ENCODE measurements at regions not wholly inside any gene's neighbourhood (a gene's known extent, or its start where the extent isn't known, plus 50 kb on each side); places are given as distances from the start of the nearest gene placed in this dataset.

DNA sequence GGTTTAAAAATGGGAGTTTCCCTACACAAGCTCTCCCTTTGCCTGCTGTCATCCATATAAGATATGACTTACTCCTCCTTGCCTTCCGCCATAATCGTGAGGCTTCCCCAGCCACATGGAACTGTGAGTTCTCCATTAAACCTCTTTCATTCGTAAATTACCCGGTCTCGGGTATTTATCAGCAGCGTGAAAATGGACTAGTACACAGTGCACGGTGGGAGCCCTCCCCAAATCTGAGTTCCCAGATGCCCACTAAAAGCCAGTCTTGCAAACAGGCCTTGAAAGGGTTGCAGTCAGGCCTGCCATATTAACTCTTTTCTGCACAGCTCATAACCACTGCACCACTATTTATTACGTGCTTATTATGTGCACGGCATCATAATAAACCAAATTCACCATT lies 400.9 kb downstream of the PRDM2 start:
- no peak for DNase-seq (ENCODE audit: low spot score)

DNA sequence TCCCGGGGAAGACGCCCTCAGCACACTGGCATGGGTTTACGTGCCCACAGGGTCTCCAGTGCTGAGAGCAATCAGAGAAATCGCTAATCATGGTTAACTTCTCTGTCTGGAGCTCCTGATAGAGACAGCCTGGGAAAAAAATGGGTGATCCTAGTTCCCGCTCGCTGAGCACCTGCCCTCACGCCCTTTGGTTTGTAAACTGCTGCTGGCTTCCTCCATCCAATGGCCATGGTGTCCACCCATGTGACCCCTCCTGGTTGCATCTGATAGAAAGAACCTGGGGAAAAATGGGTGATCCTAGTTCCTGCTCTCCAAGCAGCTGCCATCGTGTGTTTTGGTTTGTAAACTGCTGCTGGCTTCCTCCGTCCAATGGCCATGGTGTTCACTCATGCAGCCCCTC lies 402.2 kb downstream of the PRDM2 start:
- DNase-seq (ENCODE audit: low spot score) = no peak

DNA sequence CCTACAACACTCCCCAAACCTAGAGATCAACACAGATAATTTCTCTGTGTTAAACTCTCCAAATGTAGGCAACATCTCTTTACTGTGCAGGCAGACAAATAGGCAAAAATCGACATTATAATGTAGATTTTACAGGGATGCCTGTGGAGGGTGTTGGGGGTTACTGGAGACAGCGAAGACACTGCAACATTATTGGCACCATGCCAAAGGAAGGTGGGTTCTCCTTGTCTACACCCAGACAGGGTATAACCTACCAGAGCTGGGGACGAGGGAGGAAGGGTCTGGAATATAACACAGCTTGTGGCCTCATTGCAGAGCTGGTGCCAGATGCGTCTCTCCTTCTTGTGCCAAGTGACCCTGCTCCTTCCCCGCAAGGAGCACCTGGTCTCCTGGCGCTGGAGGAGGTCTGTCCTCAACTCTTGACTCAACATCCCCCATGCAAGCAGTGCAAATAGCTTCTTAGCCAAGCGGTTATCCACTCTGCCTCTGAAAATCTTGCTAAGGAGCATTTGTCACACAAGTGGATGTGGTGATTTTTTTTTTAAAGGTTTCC lies 404.0 kb downstream of the PRDM2 start:
- no peak for DNase-seq (ENCODE audit: low spot score)

DNA sequence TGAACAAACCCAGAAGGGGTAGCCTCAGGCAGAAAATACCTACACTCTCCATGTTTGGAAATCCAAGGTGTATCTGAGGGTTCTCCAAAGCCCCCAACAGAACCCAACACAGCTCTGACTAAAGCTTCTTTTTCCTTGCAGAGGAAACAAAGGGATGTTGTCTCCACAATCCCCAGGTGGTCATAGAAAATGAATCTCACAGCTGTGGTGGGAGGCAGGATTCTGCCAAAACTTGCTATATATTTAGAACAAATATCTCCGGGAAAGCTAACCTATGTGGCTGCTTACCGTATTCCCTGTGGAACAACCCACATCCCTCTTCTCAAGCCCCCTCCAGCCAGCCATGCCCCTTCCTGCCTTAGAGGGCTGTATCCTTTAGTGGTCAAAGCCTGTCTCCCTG lies 406.1 kb downstream of the PRDM2 start:
- no peak for DNase-seq (ENCODE audit: low spot score)

DNA sequence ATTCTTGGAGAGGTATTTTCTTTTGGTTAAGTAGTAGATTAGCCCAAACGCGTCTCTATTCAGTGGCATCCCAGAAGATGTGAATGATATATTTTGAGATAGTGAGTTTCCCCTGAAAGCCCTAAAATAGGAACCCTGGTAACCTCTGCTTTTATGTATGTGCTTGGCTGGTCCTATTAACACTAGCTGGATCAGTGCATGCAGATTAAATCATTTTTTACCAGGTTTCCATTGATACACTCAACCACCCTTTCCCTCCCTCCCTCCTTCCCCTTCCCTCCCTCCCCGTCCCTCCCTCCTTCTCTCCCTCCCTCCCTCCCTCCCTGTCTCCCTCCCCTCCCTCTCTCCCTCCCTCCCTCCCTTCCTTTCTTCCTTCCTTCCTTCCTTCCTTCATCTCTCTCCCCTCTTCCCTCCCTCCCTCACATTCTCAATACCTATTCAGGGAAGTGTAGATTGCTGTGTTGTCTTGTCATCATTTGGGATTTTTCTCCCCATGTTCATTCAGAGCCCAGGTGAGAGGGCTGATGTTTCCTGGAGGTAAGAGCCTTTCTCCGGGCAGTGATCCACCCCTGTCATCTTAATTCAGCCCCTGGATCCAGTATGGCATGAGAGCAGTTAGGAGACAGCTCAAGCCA lies 406.8 kb downstream of the PRDM2 start:
- no peak for DNase-seq (ENCODE audit: low spot score)

DNA sequence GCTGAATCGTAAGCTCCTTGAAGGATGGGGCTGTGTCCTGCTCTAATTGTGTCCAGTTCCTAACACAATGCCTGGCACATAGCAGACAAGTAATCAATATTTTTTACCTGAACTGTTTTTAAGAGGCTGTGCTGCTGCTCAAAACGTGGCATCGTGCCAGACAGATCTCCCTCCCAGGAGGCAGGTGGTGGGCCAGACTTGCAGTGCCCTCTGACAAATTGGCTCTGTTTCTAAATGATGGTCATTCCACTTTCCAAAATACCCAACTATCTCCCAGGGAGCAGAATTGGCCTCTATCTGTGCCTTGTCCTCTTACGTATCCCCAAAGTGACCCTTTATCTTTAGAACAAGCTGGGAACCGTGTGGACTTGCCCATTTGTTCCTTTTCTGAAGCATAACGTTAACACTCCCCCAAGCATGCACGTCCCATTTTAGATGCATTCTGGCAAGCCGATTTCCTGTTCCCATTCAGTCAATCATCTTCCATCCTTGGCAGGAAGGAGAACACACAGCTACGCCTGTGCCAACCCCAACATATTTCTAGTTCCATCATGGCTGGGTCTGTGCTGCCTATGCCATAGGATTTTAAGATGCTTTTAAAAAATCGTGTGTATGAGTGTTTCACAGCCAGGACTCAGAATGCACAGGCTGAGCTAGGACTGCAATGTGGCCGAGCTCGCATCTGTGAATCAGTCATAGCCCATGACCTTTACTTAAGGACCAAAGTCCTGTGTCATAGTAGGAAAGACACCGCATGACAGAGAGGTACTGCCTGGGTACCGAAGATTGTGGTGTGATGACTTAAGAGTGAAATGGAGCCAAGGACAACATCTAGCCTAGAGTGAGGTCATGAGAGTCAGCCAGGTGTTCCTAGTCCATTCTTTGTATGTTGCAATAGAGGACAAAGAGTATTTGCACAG lies 408.6 kb downstream of the PRDM2 start:
- DNase-seq (ENCODE audit: low spot score) = peak; percentile 83

DNA sequence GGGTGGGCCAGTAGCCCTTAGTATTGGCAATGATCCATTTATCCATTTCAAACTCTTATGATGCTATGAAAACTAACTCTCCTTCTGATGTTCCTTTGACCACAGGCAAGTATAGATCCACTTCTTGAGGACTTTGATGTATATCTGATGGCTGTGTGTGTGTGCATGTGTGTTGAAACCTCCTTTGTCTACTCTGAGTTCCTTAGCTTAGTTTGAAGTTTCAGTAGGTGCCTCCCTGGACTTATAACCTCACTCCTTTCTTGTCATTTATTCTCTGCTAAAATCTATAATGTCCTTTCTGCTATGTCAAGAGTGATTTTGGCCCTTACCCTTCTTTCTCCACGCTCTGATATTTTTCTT lies 409.3 kb downstream of the PRDM2 start:
- DNase-seq (ENCODE audit: low spot score) = no peak

DNA sequence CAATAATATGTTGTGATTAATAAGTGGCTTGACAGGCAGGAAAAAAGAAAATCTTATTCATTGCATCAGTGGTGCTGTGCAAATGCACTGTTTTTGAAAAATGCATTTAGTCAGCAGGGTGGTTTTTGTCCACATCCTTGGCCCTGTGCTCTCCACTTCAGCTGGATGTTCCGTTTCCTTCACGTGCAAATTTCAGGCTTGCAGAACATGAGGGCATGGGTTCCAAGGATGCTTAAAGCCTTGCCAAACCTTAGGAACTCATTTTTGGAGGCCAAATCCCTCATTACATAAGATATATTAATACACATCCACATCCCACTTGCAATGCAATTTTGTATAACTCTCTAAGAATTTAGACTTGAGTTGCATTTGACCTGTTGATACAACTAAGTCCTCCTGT lies 410.1 kb downstream of the PRDM2 start:
- DNase-seq (ENCODE audit: low spot score) = no peak

DNA sequence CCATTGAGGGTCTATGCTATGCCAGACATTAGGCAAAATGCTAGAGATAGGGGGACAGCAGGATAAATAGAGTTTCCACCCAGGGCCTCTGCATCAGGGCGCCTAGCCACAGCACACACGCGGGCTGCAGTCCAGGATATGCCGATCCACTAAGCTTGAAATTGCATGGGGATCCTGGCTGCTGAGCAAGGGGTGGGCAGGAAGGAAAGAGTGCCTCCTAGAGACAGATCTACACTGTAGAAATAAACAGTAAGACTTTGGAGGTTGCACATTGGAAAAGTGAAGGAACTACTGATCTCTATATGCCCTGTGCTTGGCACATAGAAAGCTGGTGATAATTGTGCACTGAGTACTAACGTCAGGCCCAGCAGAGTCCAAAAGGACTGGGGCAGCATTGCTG lies 411.1 kb downstream of the PRDM2 start:
- DNase-seq (ENCODE audit: low spot score) = no peak

DNA sequence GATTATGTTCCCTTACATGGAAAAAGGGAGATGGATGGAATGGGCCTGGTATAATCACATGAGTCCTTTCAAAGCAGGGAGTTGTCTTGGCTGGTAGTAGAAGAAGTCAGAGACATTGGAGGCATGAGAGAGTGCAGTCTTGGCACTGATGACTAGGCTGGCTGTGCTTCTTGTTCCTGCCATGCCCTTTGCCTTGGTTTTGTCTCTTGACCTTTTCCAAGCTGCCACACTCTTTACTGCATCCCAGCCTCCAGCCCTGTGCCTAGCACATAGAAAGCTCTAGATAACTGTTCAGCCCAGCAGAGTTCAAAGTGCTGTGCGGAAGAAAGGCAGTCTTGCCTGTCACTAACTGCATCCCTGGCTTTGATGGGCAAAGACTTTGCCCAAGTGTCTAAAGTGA lies 412.6 kb downstream of the PRDM2 start:
- DNase-seq (ENCODE audit: low spot score) = peak; percentile 21

DNA sequence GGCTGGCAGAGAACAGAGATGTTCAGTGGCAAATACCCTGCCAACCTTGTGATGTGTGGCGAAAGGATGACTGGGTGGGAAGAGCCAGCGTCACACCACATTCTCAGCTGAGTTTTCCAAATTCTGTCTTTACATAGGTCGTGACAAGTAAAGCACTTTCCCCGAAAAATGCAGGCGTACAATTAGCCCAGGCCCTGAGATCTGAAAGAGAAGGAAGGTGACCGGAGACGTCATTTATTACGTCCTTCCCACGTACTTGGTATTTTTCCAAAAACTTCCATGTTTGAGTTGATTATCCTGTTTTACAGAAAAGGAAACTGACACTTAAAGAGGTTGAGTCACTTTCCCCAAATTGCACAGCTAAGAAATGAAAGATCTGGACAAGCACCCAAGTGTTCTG lies 413.3 kb downstream of the PRDM2 start:
- DNase-seq (ENCODE audit: low spot score) = no peak

DNA sequence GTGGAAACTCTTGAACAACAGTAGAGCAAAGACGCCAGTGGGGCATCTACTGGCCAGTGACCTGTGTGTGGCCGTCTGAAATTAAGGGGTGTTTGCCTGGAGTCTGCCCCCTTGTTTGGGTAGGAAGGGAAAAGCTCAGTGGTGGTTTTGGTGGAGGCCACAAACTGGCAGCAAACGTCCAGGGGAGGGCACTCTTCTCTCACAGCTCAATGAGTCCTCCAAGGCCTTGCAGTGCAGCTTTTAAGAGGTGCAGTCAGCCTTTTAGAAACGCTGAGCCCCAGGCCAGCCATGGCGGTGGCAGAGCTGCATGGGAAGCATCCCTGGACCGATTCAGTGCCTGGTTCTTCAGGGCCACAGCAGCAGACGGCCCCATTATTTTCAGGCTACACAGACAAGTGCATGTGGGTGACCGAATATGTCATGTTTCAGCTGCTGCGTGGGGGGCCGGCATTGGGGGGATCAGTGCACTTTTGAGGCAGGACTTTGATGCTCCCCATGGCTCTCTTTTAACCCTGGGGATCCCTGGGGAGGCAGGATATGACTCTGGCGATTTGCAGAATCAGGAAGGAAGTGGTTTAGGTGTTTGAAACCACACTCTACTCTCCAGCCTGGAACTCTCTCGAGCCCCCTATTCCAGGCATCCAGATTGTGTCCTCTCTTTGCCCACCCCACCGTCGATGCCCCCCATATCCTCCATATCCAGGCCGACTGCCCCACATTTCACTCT lies 414.0 kb downstream of the PRDM2 start:
- peak; percentile 64 for DNase-seq (ENCODE audit: low spot score)

DNA sequence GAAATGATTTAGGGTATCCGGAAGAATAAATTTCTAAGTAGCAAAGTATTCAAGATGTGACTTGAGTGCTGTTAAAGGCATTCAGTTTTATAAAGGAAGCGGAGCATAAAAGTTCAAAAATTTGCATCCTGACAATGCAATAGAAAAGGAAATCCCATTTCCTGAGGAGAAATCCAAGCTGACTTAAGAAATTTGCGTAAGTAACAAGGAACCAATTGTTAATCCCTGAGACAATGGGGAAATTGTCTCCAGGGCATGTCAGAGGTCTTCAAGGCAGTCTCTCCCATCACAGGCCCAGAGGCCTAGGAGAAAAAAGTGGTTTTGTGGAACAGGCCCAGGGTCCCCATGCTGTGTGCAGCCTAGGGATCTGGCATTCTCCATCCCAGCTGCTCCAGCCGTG lies 416.0 kb downstream of the PRDM2 start:
- DNase-seq (ENCODE audit: low spot score) = no peak

DNA sequence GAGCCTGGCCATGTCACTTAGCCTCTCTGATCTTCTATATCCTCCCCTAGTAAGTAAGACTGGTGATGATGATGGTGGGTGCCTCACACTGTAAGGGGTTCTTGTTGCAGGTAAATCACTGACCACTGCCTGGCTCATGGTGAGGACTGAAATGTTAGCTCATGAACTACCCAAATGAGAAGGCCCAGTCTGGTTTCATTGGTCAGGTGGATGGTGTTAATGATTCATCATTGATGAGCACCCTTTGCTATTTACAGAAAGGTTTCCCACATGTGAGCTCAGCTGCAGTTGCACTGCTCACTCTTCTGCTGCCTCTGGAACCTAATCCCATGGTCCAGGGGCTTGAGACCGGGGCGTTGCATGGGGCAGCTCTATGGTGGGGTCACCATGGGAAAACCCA lies 417.7 kb downstream of the PRDM2 start:
- DNase-seq (ENCODE audit: low spot score) = no peak

DNA sequence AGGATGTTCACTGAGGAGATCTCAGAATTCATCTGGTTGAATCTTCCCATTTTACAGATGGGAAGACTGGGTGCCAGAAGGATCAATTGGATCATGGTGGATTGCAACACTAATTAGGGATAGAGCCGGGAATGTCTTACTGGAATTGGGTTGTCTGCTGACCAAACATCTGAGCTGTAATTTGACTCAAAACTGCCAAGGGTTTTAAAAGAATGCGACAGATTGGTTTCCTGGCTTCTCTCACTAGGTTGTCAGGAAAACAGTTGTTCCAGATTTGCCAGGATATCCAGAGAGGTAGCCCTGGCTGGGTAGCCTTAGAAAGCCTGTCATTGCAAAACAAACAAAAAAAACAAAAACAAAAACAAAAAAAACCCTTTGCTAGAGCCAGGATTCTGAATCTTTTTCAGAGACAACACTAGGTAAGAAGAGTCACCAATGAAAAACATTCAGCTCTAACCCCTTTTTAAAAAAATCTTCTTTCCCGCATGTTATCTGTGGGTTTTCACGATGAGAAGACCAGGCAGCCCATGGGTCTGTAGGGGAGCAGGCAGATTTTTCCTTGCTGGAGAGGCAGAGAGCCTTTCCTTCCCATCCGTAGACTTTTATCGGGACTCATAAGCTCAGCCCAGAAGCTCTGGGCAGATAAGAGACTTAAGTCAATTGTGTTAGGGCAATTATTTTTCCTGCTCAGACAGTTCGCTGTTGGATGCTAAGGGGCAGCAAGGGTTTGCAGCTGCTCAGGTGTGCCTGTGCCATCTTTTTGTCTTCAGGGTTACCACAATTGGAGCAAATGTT lies 418.9 kb downstream of the PRDM2 start:
- no peak for DNase-seq (ENCODE audit: low spot score)

DNA sequence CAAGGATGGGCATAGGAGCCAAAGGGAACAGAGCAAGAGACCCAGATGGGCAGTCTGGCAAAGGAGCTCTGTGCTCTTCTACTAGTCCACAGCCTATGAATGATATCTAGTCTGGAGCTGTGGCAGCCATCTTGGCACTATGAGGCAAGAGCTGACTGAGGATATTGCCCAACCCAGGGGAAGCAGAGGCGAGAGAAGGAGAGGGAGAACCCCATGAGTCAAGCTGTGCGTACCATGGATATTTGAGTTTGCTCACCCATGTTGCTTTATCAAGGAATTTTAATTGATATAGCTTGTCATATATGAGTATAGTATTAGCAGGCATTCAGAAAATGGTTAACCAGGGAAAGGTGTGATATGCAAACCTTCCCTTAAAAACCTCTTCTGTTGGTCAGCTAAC lies 420.9 kb downstream of the PRDM2 start:
- DNase-seq (ENCODE audit: low spot score) = no peak

DNA sequence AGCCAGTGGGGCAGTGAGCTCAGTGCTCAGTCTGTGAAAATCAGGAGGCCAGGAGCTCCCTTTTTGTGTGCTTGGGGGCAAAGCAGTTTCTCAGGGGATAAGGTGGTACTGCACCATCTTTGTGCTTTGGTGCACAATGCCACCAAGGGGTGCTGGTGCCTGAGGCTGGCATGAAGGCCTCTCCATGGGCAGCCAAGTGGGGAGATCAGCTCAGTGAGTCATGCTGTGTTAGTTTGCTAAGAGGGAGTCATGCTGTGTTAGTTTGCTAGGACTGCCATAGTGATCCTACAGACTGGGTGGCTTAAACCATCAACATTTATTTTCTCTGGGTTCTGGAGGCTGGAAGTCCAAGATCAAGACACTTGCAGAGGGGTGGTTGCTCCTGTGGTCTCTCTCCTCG lies 428.1 kb downstream of the PRDM2 start:
- no peak for DNase-seq (ENCODE audit: low spot score)

DNA sequence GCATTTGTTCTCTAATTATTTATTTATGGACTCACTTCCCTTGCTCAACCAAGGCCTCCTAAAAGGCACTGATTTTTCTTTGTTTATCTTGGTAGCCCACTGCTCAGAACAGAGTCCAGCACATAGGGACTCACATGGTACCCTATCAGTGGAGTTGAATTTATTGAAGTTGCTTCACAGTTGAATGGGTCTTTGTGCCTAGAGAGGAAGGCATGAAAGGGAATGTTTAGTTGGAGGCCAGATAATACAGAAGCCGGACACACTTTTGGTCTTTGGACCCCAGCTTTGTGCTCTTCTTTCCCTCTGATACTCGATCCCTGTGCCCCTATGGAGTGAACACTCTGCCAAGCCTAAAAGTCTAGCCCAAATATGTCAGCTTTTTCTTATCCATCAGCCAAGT lies 429.0 kb downstream of the PRDM2 start:
- no peak for DNase-seq (ENCODE audit: low spot score)

DNA sequence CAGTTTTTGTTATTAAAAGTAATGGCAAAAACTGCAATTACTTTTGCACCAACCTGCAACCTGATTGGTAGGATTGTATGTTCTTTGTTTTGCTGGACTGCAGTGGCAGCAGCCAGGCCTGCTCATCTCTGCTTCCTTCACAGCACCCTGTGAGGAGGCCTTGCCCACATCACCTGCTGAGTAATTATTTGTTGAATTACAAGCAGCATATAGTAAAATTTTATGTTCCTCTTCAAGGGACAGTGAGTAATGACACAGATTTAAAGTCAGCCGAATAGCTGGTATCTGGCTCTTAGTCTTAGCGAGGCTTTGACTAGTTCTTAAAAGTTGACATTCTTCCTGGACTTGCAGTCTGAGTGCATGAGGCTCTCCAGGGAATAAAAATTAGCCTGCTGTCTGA lies 435.1 kb downstream of the PRDM2 start:
- no peak for DNase-seq (ENCODE audit: low spot score)

DNA sequence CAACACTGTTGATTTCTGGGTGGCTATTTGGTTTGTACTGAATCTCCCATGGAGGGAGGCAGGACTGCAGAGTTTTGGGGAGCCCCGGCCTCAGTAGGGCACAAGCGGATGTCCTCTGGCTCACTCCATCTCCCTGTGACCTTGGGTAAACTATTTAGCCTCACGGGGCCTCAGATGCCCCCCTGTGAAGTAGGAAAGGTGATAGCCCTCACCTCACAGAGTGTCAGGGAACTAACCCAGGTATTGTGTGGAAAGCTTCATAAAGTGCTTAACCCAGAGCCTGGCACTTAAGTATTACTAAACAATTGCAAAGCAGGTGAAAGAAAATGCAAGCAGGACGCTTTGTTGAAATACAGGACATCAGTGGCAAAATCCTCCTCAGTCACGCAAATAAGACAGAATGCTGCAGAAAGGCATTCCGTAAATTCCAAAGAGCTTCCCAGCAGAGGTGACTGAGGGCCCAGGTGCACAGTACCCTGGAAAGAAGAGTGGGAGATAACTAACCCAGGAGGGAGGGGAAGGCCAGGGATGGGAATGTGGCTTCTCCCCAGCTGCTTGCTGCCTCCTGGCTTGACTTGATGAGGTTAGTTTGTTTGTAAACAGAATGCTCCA lies 436.3 kb downstream of the PRDM2 start:
- no peak for DNase-seq (ENCODE audit: low spot score)

DNA sequence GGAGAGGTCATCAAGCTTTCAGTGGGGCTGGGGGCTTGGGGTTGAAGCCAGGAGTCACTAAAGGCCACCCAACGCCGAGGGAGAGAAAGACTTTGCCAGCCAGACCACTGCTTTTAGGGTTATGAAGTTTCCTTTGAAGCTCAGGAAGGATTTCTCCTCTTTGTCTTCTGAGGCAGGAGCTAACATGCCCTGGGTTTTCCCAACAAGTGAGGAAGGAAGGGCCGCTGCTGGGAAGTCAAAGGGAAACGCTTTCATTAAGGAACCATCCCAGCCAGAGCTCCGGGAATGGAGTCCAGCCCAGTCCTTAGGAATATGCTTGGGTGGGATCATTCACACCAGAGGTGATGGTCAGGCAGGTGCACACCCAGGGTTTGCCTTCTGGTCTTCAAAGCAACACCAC lies 436.9 kb downstream of the PRDM2 start:
- DNase-seq (ENCODE audit: low spot score) = no peak
